Neural cell (in vitro differentiated cells): ENCODE measurements at regions not wholly inside any gene's neighbourhood (a gene's known extent, or its start where the extent isn't known, plus 50 kb on each side); places are given as distances from the start of the nearest gene placed in this dataset.

ENCODE experiments used
- H2AFZ ChIP-seq: fragments of 200-600, 300-800 bp; sonication (generic), shearing (Covaris generic); 2 replicates; pipeline ENCODE4 v1.6.0; 2014; ENCODE audit warnings: low read depth, mild to moderate bottlenecking, antibody characterized with exemption, low read length, moderate library complexity
- H3F3A ChIP-seq: fragments of 200-600 bp; shearing (Covaris generic); 2 replicates; pipeline ENCODE4 v1.6.1; 2016; ENCODE audit warnings: mild to moderate bottlenecking, moderate library complexity, mixed read lengths, antibody characterized with exemption, low read length; ENCODE audit not compliant: insufficient read depth, poor library complexity, severe bottlenecking
- H3K27ac ChIP-seq: fragments of 200-600, 300-800 bp; sonication (generic), shearing (Covaris generic); 2 replicates; pipeline ENCODE4 v1.5.1; 2014; ENCODE audit warnings: mild to moderate bottlenecking, low read length, moderate library complexity
- H3K27me3 ChIP-seq: fragments of 300-800, 200-600 bp; sonication (generic), shearing (Covaris generic); 2 replicates; pipeline ENCODE4 v1.6.0; 2014; ENCODE audit warnings: mild to moderate bottlenecking, low read depth, low read length, moderate library complexity; ENCODE audit not compliant: insufficient read depth
- H3K36me3 ChIP-seq: fragments of 300-800, 200-600 bp; sonication (generic), shearing (Covaris generic); 2 replicates; pipeline ENCODE4 v1.5.1; 2014; ENCODE audit warnings: mild to moderate bottlenecking, antibody characterized with exemption, low read length, moderate library complexity; ENCODE audit not compliant: insufficient read depth
- H3K4me2 ChIP-seq: fragments of 300-800, 200-600 bp; sonication (generic), shearing (Covaris generic); 2 replicates; pipeline ENCODE4 v1.6.0; 2014; ENCODE audit warnings: mild to moderate bottlenecking, low read length
- H3K4me3 ChIP-seq: fragments of 300-800, 200-600 bp; sonication (generic), shearing (Covaris generic); 2 replicates; pipeline ENCODE4 v1.5.1; 2014; ENCODE audit warnings: mild to moderate bottlenecking, low read length, moderate library complexity
- H3K79me2 ChIP-seq: fragments of 200-600 bp; shearing (Covaris generic); replicated peaks from 2 replicates; pipeline ENCODE4 v1.6.0; 2014; ENCODE audit warnings: mild to moderate bottlenecking, low read length, moderate library complexity; ENCODE audit not compliant: insufficient read depth
- H3K9ac ChIP-seq: fragments of 300-800, 200-600 bp; sonication (generic), shearing (Covaris generic); 2 replicates; pipeline ENCODE4 v1.6.1; 2016; ENCODE audit warnings: mild to moderate bottlenecking, low read length, mixed read lengths
- H3K9me2 ChIP-seq: fragments of 200-600 bp; shearing (Covaris generic); 2 replicates; pipeline ENCODE4 v1.6.1; 2016; ENCODE audit warnings: mild to moderate bottlenecking, low read length, mixed read lengths; ENCODE audit not compliant: insufficient read depth
- H3K9me3 ChIP-seq: fragments of 200-600, 300-800 bp; sonication (generic), shearing (Covaris generic); 2 replicates; pipeline ENCODE4 v1.6.1; 2016; ENCODE audit warnings: mild to moderate bottlenecking, mixed run types, low read length, moderate library complexity, mixed read lengths
- H4K20me1 ChIP-seq: fragments of 200-600 bp; shearing (Covaris generic); 2 replicates; pipeline ENCODE4 v1.6.1; 2016; ENCODE audit warnings: mild to moderate bottlenecking, mixed run types; ENCODE audit not compliant: insufficient read depth
- EP300 ChIP-seq: fragments of 450-650 bp; conservative IDR thresholded peaks from 2 replicates; pipeline ENCODE4 v1.6.1; 2014; ENCODE audit warnings: antibody characterized with exemption, mild to moderate bottlenecking, moderate library complexity; ENCODE audit not compliant: poor library complexity, severe bottlenecking
- EZH2 ChIP-seq: fragments of 200-600, 300-800 bp; shearing (Covaris generic), sonication (generic); IDR thresholded peaks from 2 replicates; pipeline ENCODE4 v1.6.1; 2014; ENCODE audit warnings: antibody characterized with exemption, low read length, borderline replicate concordance, mild to moderate bottlenecking; ENCODE audit not compliant: insufficient read depth, poor library complexity, severe bottlenecking
- MXI1 ChIP-seq: fragments of 450-650 bp; conservative IDR thresholded peaks from 2 replicates; pipeline ENCODE4 v1.6.1; 2014; ENCODE audit warnings: antibody characterized with exemption, mild to moderate bottlenecking; ENCODE audit not compliant: poor library complexity, severe bottlenecking
- POLR2AphosphoS5 ChIP-seq: IDR thresholded peaks from 2 replicates; pipeline ENCODE4 v1.6.1; 2012
- RAD21 ChIP-seq: fragments of 450-650 bp; conservative IDR thresholded peaks from 2 replicates; pipeline ENCODE4 v1.6.1; 2014; ENCODE audit warnings: antibody characterized with exemption, mild to moderate bottlenecking, moderate library complexity
- SMC3 ChIP-seq: fragments of 450-650 bp; conservative IDR thresholded peaks from 2 replicates; pipeline ENCODE4 v1.6.1; 2014; ENCODE audit warnings: antibody characterized with exemption, mild to moderate bottlenecking, moderate library complexity; ENCODE audit not compliant: poor library complexity
- TAF1 ChIP-seq: IDR thresholded peaks from 2 replicates; pipeline ENCODE4 v1.6.1; 2012; ENCODE audit warnings: low read depth
- TF ChIP-seq, protein P1 (sequence below): fragments of 450-650 bp; IDR thresholded peaks from 2 replicates; pipeline ENCODE4 v1.5.1; 2014; ENCODE audit warnings: antibody characterized with exemption, mild to moderate bottlenecking, moderate library complexity; ENCODE audit not compliant: poor library complexity, severe bottlenecking
- TF ChIP-seq, protein P2 (sequence below): IDR thresholded peaks from 2 replicates; pipeline ENCODE4 v1.6.1; 2012; ENCODE audit warnings: borderline replicate concordance

DNA sequence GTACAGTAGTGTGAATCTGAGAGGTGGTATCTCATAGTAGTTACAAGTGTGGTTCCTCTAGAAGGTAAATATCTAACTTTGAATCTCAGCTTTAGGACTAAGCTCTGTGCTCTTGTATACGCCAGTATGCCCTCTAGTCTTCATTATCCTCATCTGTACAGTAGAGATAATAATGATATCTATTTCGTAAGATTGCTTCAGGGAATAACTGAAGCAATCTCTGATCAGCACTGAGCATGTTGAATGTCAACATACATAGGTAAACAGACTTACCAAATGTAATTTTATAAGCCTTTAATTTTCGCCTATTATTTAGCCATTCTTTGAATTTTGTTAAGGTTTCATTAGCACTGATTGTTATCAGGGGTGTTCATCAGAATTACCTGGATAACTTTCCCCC, 175.2 kb upstream of the ANKRD50 start:
- H2AFZ ChIP-seq = no peak overlapping the region
- no peak overlapping the region for H3K4me3 ChIP-seq
- no peaks in the 10 kb centered on the region for H3F3A ChIP-seq
- H4K20me1 ChIP-seq = no peaks in the 10 kb centered on the region
- H3K9me3 ChIP-seq = no peaks in the 10 kb centered on the region
- no peaks in the 10 kb centered on the region for H3K36me3 ChIP-seq
- H3K27ac ChIP-seq = no peak overlapping the region
- no peak overlapping the region for H3K9ac ChIP-seq
- TF ChIP-seq, protein P1, sequence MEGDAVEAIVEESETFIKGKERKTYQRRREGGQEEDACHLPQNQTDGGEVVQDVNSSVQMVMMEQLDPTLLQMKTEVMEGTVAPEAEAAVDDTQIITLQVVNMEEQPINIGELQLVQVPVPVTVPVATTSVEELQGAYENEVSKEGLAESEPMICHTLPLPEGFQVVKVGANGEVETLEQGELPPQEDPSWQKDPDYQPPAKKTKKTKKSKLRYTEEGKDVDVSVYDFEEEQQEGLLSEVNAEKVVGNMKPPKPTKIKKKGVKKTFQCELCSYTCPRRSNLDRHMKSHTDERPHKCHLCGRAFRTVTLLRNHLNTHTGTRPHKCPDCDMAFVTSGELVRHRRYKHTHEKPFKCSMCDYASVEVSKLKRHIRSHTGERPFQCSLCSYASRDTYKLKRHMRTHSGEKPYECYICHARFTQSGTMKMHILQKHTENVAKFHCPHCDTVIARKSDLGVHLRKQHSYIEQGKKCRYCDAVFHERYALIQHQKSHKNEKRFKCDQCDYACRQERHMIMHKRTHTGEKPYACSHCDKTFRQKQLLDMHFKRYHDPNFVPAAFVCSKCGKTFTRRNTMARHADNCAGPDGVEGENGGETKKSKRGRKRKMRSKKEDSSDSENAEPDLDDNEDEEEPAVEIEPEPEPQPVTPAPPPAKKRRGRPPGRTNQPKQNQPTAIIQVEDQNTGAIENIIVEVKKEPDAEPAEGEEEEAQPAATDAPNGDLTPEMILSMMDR = no peak
- TF ChIP-seq TAF1 = no peak
- no peak for TF ChIP-seq RAD21
- no peak for TF ChIP-seq POLR2AphosphoS5
- no peak for TF ChIP-seq MXI1
- TF ChIP-seq, protein P2, sequence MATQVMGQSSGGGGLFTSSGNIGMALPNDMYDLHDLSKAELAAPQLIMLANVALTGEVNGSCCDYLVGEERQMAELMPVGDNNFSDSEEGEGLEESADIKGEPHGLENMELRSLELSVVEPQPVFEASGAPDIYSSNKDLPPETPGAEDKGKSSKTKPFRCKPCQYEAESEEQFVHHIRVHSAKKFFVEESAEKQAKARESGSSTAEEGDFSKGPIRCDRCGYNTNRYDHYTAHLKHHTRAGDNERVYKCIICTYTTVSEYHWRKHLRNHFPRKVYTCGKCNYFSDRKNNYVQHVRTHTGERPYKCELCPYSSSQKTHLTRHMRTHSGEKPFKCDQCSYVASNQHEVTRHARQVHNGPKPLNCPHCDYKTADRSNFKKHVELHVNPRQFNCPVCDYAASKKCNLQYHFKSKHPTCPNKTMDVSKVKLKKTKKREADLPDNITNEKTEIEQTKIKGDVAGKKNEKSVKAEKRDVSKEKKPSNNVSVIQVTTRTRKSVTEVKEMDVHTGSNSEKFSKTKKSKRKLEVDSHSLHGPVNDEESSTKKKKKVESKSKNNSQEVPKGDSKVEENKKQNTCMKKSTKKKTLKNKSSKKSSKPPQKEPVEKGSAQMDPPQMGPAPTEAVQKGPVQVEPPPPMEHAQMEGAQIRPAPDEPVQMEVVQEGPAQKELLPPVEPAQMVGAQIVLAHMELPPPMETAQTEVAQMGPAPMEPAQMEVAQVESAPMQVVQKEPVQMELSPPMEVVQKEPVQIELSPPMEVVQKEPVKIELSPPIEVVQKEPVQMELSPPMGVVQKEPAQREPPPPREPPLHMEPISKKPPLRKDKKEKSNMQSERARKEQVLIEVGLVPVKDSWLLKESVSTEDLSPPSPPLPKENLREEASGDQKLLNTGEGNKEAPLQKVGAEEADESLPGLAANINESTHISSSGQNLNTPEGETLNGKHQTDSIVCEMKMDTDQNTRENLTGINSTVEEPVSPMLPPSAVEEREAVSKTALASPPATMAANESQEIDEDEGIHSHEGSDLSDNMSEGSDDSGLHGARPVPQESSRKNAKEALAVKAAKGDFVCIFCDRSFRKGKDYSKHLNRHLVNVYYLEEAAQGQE = no peak
- TF ChIP-seq EZH2 = no peak
- TF ChIP-seq SMC3 = no peak
- no peak for TF ChIP-seq EP300
- no peak overlapping the region for H3K4me2 ChIP-seq
- no peaks in the 10 kb centered on the region for H3K79me2 ChIP-seq
- H3K27me3 ChIP-seq = no peaks in the 10 kb centered on the region
- no peaks in the 10 kb centered on the region for H3K9me2 ChIP-seq

DNA sequence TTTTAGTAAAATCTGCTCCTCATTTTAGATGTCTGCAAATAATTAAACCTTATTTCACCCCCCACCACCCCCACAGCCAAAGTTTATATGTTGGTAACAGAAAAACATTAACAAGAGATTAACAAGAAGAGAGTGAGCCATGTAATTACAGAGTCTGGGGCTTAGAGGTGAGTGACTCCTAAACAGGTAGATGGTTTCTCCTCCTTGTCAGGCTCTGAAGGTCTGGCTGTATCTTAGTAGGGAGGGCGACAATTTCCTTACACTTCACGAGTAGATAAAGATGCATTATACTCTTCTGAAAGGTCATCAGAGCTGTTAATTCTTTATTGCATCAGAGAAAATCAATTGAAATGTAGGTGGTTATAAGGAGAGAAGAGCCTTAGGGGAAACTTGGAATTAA, 171.8 kb upstream of the ANKRD50 start:
- Histone ChIP-seq H3K4me2 (no peak overlapping the region), H3K9me2 (no peaks in the 10 kb centered on the region), H3K27ac (no peak overlapping the region), H3K9me3 (no peaks in the 10 kb centered on the region), H4K20me1 (no peaks in the 10 kb centered on the region), H3K27me3 (no peaks in the 10 kb centered on the region), H3K9ac (no peak overlapping the region), H3K79me2 (no peaks in the 10 kb centered on the region), H2AFZ (no peak overlapping the region), H3K36me3 (no peaks in the 10 kb centered on the region), H3K4me3 (no peak overlapping the region), H3F3A (no peaks in the 10 kb centered on the region)
- no peak for TF ChIP-seq POLR2AphosphoS5
- no peak for TF ChIP-seq EZH2
- no peak for TF ChIP-seq SMC3
- TF ChIP-seq, protein P2 = no peak
- no peak for TF ChIP-seq EP300
- TF ChIP-seq RAD21 = no peak
- TF ChIP-seq, protein P1 = no peak
- TF ChIP-seq TAF1 = no peak
- no peak for TF ChIP-seq MXI1
